ENCODE measurements at regions not wholly inside any gene's neighbourhood (a gene's known extent, or its start where the extent isn't known, plus 50 kb on each side); places are given as distances from the start of the nearest gene placed in this dataset.

DNA sequence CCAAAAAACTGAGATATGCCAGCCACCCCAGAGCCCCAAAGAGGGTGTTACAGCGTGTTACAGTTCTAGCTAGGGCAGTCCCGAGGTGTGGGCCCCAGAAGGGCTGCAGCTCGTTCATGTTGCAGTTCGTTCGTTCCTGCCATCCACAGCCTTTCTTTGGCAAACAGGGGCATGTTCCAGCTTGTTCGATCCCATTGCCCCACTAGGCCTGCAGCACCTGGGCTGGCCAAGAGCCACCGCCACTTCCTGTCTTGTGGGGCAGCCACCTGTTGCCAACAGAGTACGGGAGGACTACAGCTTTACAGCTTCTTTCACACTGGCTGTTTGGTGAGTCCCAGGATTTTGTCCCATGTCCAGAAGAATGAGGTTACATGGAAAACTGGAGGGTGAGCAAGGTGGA is 198.1 kb downstream of the MMUT start:
- TF ChIP-seq, protein P1, sequence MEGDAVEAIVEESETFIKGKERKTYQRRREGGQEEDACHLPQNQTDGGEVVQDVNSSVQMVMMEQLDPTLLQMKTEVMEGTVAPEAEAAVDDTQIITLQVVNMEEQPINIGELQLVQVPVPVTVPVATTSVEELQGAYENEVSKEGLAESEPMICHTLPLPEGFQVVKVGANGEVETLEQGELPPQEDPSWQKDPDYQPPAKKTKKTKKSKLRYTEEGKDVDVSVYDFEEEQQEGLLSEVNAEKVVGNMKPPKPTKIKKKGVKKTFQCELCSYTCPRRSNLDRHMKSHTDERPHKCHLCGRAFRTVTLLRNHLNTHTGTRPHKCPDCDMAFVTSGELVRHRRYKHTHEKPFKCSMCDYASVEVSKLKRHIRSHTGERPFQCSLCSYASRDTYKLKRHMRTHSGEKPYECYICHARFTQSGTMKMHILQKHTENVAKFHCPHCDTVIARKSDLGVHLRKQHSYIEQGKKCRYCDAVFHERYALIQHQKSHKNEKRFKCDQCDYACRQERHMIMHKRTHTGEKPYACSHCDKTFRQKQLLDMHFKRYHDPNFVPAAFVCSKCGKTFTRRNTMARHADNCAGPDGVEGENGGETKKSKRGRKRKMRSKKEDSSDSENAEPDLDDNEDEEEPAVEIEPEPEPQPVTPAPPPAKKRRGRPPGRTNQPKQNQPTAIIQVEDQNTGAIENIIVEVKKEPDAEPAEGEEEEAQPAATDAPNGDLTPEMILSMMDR (optimal IDR thresholded peaks at IDR 0.05 in 1 of 3, IDR thresholded peaks at IDR 0.05 in 1 of 3, conservative IDR thresholded peaks at IDR 0.05 in 1 of 3; ENCODE audit: extremely low read depth in 1 of 3, insufficient read depth in 2 of 3, low read length in 3 of 3), result no peak
- no peak for TF ChIP-seq EZH2 (IDR thresholded peaks at IDR 0.05; ENCODE audit: low read length)

Data from keratinocyte (primary cell).